ENCODE measurements at regions not wholly inside any gene's neighbourhood (a gene's known extent, or its start where the extent isn't known, plus 50 kb on each side); places are given as distances from the start of the nearest gene placed in this dataset.
A peak's percentile ranks its signal among the peaks of the same experiment; 100 is the strongest.

DNA sequence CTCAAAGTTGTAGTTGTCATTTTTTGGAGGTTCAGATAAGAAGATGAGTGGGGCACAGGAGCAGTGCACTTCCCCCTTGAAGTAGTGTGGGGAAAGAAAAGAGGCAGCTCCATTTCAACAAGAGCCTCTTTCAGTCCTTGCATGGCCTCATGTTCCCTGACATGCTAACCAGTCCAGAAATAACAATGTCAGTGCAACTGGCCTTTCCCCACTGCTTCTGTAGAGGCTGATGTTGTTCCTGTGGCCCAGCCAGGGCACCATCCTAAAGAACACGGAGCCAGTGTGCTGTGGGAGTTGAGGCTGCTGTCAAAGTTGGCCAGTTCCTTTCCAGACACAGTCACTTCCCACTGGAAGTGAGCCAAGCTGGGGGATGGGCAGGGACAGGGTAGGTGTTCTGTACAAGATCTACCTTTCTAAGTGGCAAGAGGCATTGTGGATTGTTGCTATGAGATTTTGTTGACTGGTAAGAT lies 77.7 kb upstream of the SLC38A2 start:
- WGBS, 2 donors: 0 to 3% methylated on average over 1 of the region's 1 CpG
- no peak overlapping the region for H3K4me3 ChIP-seq (ENCODE audit: low read length in 2 of 2)
- no peak overlapping the region for H3K27ac ChIP-seq (ENCODE audit: low read depth in 1 of 2, low read length in 2 of 2)

DNA sequence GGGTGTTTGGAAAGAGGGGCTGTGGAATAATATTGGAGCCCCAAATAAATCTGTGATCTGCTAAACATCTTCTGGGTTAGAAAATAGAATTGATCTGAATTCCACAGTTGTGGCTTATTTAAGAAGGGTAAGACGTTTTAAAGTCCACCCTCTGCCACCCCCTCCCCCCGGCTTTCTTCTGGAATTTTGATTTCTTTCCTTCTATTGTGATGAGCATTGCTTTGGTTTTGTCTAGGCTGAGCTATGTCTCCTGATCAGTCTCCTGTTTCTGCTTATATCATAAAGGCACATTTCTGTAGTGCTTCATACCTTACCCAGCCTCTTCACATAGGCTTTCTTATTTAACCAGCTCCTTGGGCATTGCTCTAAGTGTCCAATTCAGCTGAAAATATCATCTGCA lies 77.3 kb upstream of the SLC38A2 start:
- H3K4me3 ChIP-seq (ENCODE audit: low read length in 2 of 2): no peak overlapping the region
- no peaks in the 10 kb centered on the region for H3K27me3 ChIP-seq (ENCODE audit: control insufficient read depth in 1 of 2, insufficient read depth in 2 of 2, low read length in 1 of 2)
- no peak overlapping the region for H3K27ac ChIP-seq (ENCODE audit: low read depth in 1 of 2, low read length in 2 of 2)
- no peaks in the 10 kb centered on the region for H3K36me3 ChIP-seq (ENCODE audit: control insufficient read depth in 1 of 2, insufficient read depth in 2 of 2, low read length in 1 of 2)
- ATAC-seq (ENCODE audit: low FRiP score): no peak
- H3K9me3 ChIP-seq (ENCODE audit: control insufficient read depth, low read length): no peaks in the 10 kb centered on the region
- DNase-seq: no peak
- 80 to 81% methylated on average over 2 of the region's 2 CpGs for WGBS, 2 donors
- intact Hi-C loops (cut with DNase I): no loop called here
- peaks cover 0 to 4% of the 10 kb centered on the region in 2 donors for H3K4me1 ChIP-seq (ENCODE audit: control insufficient read depth in 1 of 2, insufficient read depth in 2 of 2, low read length in 2 of 2)

More for the DNA sequence above, 77.7 kb upstream of the SLC38A2 start:
- ATAC-seq (ENCODE audit: low FRiP score) (peak; percentile 85), DNase-seq (peak; percentile 86 to 88)
- intact Hi-C loops (cut with DNase I): no loop called here
- no peaks in the 10 kb centered on the region for H3K27me3 ChIP-seq (ENCODE audit: control insufficient read depth in 1 of 2, insufficient read depth in 2 of 2, low read length in 1 of 2)
- H3K36me3 ChIP-seq (ENCODE audit: control insufficient read depth in 1 of 2, insufficient read depth in 2 of 2, low read length in 1 of 2): no peaks in the 10 kb centered on the region
- H3K9me3 ChIP-seq (ENCODE audit: control insufficient read depth, low read length): no peaks in the 10 kb centered on the region
- H3K4me1 ChIP-seq (ENCODE audit: control insufficient read depth in 1 of 2, insufficient read depth in 2 of 2, low read length in 2 of 2): peaks cover 0 to 4% of the 10 kb centered on the region in 2 donors

DNA sequence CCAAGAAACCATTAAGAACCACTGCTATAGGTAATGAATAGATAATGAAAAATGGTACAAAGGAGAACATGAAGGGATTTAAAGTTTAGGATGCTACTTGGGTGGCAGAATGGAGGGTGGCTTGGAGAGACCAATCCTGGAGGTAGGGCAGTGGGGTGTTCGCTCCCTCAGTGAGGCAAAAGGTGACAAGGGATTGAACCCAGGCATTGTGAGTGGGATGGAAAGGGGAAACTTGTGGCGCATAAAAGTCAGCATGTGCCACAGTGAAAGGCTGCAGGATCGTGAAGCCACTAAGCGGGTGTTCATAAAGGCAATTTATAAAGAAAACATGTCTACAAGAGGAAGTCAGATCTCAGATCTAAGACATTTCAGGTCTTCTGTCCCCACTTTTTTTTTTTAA lies 76.7 kb upstream of the SLC38A2 start:
- no peaks in the 10 kb centered on the region for H3K9me3 ChIP-seq (ENCODE audit: control insufficient read depth, low read length)
- ATAC-seq (ENCODE audit: low FRiP score) (no peak), DNase-seq (no peak)
- 98 to 100% methylated on average over 4 of the region's 4 CpGs for WGBS, 2 donors
- H3K4me3 ChIP-seq (ENCODE audit: low read length in 2 of 2): no peak overlapping the region
- H3K27ac ChIP-seq (ENCODE audit: low read depth in 1 of 2, low read length in 2 of 2): no peak overlapping the region
- intact Hi-C loops (cut with DNase I): no loop called here
- H3K4me1 ChIP-seq (ENCODE audit: control insufficient read depth in 1 of 2, insufficient read depth in 2 of 2, low read length in 2 of 2): peaks cover 0 to 4% of the 10 kb centered on the region in 2 donors
- no peaks in the 10 kb centered on the region for H3K27me3 ChIP-seq (ENCODE audit: control insufficient read depth in 1 of 2, insufficient read depth in 2 of 2, low read length in 1 of 2)
- no peaks in the 10 kb centered on the region for H3K36me3 ChIP-seq (ENCODE audit: control insufficient read depth in 1 of 2, insufficient read depth in 2 of 2, low read length in 1 of 2)

DNA sequence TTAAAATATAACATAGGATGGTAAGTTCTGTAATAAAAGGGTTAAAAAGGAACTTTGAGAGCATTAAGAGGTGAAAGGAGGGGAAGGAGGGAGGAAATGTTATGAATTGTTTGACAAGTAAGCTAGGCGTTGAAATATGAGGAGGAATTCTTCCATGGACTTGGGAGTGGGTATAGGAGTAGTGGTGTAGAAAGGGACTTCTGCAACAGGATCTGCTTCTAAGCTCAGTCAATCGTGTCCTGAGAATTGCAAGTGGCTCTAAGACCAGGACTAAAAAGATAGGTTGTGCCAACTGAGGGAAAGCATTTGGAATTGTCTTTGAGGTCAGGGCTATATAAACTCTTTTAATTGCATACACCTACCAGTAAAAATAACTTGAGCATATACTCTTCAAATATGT lies 74.1 kb upstream of the SLC38A2 start:
- ATAC-seq (ENCODE audit: low FRiP score): no peak
- DNase-seq: no peak
- intact Hi-C loops (cut with DNase I): no loop called here
- no peak overlapping the region for H3K27ac ChIP-seq (ENCODE audit: low read depth in 1 of 2, low read length in 2 of 2)
- H3K27me3 ChIP-seq (ENCODE audit: control insufficient read depth in 1 of 2, insufficient read depth in 2 of 2, low read length in 1 of 2): no peaks in the 10 kb centered on the region
- H3K4me3 ChIP-seq (ENCODE audit: low read length in 2 of 2): no peak overlapping the region
- no peaks in the 10 kb centered on the region for H3K9me3 ChIP-seq (ENCODE audit: control insufficient read depth, low read length)
- peaks cover 0 to 4% of the 10 kb centered on the region in 2 donors for H3K4me1 ChIP-seq (ENCODE audit: control insufficient read depth in 1 of 2, insufficient read depth in 2 of 2, low read length in 2 of 2)
- WGBS, 2 donors: 76 to 83% methylated on average over 2 of the region's 2 CpGs
- H3K36me3 ChIP-seq (ENCODE audit: control insufficient read depth in 1 of 2, insufficient read depth in 2 of 2, low read length in 1 of 2): no peaks in the 10 kb centered on the region

DNA sequence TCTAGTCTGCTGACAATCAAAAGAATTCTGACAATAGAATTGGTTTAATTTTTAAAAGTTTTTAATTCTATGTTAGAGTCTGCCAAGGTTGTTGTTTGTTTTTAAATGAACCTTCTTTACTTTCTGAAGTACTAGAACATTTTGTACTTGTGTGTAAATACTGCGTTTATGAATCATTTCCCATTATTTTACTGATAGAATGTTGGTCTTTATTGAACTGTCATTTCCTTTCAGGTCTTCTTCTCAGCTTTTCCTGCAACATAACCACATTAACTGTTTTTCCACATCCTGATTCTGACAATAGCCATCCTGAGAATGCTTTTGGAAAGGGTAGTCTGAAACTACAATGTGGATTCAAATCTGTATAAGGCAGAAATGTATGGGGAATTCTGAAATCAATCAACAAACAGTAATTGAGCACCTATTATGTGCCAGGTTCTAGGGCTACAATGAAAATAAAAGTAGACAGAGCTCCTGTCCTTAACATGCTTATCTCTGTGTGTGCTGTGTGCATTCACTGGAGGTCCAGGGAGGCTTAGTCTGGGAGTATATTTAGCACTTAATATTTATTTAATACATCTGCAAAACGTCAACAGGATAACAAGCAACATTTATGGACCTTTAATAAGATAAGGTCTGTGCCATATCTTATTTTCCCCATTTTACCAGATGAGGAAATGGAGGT lies 73.1 kb upstream of the SLC38A2 start:
- no peak for ATAC-seq (ENCODE audit: low FRiP score)
- WGBS, 2 donors: 20 to 26% methylated on average over 2 of the region's 2 CpGs

DNA sequence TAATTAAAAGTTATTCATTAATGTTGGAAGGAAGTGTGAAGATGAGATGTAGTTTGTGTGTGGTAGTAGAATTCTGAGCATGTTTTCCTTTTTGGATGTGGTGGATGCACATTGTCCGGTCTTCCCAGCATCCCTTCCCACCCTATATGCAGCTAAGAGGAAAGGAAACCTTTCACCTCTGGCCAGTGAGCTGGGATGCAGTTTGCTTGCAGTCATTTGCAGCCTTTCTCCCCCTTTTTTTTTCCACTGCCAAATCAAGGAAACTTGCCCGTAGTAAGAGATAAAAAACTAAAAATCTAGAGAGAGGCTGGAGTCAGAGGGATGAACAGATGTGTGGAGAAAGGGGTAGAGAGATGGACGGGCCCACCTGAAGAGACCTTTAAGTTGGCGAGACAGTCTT lies 72.5 kb upstream of the SLC38A2 start:
- Histone ChIP-seq H3K4me3 (ENCODE audit: low read length in 2 of 2) (no peak overlapping the region), H3K4me1 (ENCODE audit: control insufficient read depth in 1 of 2, insufficient read depth in 2 of 2, low read length in 2 of 2) (peaks cover 0 to 4% of the 10 kb centered on the region in 2 donors), H3K27ac (ENCODE audit: low read depth in 1 of 2, low read length in 2 of 2) (no peak overlapping the region), H3K36me3 (ENCODE audit: control insufficient read depth in 1 of 2, insufficient read depth in 2 of 2, low read length in 1 of 2) (no peaks in the 10 kb centered on the region), H3K9me3 (ENCODE audit: control insufficient read depth, low read length) (no peaks in the 10 kb centered on the region), H3K27me3 (ENCODE audit: control insufficient read depth in 1 of 2, insufficient read depth in 2 of 2, low read length in 1 of 2) (no peaks in the 10 kb centered on the region)
- DNase-seq (no peak), ATAC-seq (ENCODE audit: low FRiP score) (no peak)
- intact Hi-C loops (cut with DNase I): no loop called here
- WGBS, 2 donors: 85 to 88% methylated on average over 4 of the region's 4 CpGs

More for the DNA sequence above, 73.1 kb upstream of the SLC38A2 start:
- intact Hi-C loops (cut with DNase I): no loop called here
- Histone ChIP-seq H3K9me3 (ENCODE audit: control insufficient read depth, low read length) (no peaks in the 10 kb centered on the region), H3K27ac (ENCODE audit: low read depth in 1 of 2, low read length in 2 of 2) (no peak overlapping the region), H3K27me3 (ENCODE audit: control insufficient read depth in 1 of 2, insufficient read depth in 2 of 2, low read length in 1 of 2) (no peaks in the 10 kb centered on the region), H3K4me1 (ENCODE audit: control insufficient read depth in 1 of 2, insufficient read depth in 2 of 2, low read length in 2 of 2) (peaks cover 0 to 4% of the 10 kb centered on the region in 2 donors), H3K36me3 (ENCODE audit: control insufficient read depth in 1 of 2, insufficient read depth in 2 of 2, low read length in 1 of 2) (no peaks in the 10 kb centered on the region), H3K4me3 (ENCODE audit: low read length in 2 of 2) (no peak overlapping the region)
- DNase-seq: no peak

DNA sequence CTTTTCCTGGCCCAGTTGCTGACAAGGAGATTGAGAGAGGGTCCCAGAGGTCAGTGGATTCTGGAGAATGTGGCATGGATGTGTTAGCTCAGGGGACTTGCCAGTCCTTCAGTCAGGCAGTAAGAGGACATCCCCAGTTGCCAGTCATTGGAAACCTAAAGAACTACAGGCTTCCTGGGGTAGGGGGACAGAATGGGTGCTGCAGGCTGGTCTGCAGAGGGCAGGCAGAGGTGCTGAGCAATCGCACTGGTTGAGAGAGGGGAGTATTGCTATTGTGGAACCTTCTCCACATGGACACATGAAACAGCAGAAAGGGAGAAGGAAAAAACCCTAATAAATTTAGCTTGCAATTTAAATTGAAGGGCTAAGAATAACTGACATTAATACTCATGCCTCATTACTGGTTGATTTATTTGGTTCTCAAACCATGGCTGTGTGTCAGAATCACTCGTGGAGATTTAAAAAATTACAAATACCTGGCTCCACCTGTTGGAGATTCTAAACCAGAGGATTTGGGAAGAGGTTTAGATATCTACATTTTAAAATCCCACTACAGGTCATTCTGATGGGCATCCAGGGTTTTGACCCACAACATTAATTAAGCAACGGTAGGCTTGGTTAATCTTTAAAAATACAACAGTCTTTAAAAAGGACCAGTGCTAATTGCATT lies 71.2 kb upstream of the SLC38A2 start:
- no peaks in the 10 kb centered on the region for H3K4me1 ChIP-seq (ENCODE audit: control insufficient read depth in 1 of 2, insufficient read depth in 2 of 2, low read length in 2 of 2)
- 81 to 84% methylated on average over 3 of the region's 3 CpGs for WGBS, 2 donors
- no peak overlapping the region for H3K27ac ChIP-seq (ENCODE audit: low read depth in 1 of 2, low read length in 2 of 2)
- no peak for ATAC-seq (ENCODE audit: low FRiP score)
- H3K27me3 ChIP-seq (ENCODE audit: control insufficient read depth in 1 of 2, insufficient read depth in 2 of 2, low read length in 1 of 2): no peaks in the 10 kb centered on the region
- intact Hi-C loops (cut with DNase I): no loop called here
- no peaks in the 10 kb centered on the region for H3K9me3 ChIP-seq (ENCODE audit: control insufficient read depth, low read length)
- DNase-seq: no peak
- H3K36me3 ChIP-seq (ENCODE audit: control insufficient read depth in 1 of 2, insufficient read depth in 2 of 2, low read length in 1 of 2): no peaks in the 10 kb centered on the region
- no peak overlapping the region for H3K4me3 ChIP-seq (ENCODE audit: low read length in 2 of 2)

DNA sequence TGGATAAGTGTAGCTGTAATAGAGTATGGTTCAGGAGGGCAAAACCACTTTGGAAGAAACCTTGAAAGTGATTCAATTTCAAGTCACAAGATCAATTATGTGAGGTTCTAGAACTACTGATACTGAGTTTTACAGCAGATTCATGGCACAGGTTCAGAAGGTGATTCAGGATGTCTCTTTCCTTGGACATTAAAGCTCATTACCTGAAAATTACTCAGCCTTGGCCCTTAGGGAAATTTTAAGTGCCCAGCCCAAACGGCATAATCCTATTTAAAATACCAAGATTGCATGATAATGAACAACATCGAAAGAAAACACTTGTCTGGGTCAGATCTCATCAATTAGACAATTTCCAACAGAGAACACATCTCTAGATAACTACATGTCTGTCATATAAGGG lies 70.2 kb upstream of the SLC38A2 start:
- H3K4me3 ChIP-seq (ENCODE audit: low read length in 2 of 2): no peak overlapping the region
- ATAC-seq (ENCODE audit: low FRiP score): no peak
- no peak overlapping the region for H3K27ac ChIP-seq (ENCODE audit: low read depth in 1 of 2, low read length in 2 of 2)
- DNase-seq: no peak
- WGBS, 2 donors: 93 to 96% methylated on average over 2 of the region's 2 CpGs
- H3K36me3 ChIP-seq (ENCODE audit: control insufficient read depth in 1 of 2, insufficient read depth in 2 of 2, low read length in 1 of 2): no peaks in the 10 kb centered on the region
- no peaks in the 10 kb centered on the region for H3K4me1 ChIP-seq (ENCODE audit: control insufficient read depth in 1 of 2, insufficient read depth in 2 of 2, low read length in 2 of 2)
- no peaks in the 10 kb centered on the region for H3K27me3 ChIP-seq (ENCODE audit: control insufficient read depth in 1 of 2, insufficient read depth in 2 of 2, low read length in 1 of 2)
- intact Hi-C loops (cut with DNase I): no loop called here
- H3K9me3 ChIP-seq (ENCODE audit: control insufficient read depth, low read length): no peaks in the 10 kb centered on the region

DNA sequence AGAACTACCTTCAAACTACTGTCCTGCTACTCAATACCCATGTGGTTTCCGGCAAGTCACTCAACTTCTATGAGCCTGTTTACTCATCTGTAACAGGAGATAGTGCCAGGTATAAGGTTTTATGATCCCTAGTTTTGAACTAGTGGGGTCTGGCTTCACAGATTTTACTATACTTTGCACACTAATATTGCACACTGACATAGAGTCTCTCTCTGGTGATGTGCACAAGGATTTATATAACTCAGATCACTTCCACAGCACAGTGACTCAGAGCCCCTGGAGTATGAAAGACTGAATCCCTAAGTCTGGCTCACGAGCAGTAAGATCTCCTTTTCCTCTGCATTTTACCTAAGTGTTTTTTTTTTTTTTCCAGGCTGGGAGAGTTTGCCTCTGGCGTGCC lies 69.7 kb upstream of the SLC38A2 start:
- no peak for ATAC-seq (ENCODE audit: low FRiP score)
- Histone ChIP-seq H3K4me1 (ENCODE audit: control insufficient read depth in 1 of 2, insufficient read depth in 2 of 2, low read length in 2 of 2) (no peaks in the 10 kb centered on the region), H3K9me3 (ENCODE audit: control insufficient read depth, low read length) (no peaks in the 10 kb centered on the region), H3K27ac (ENCODE audit: low read depth in 1 of 2, low read length in 2 of 2) (no peak overlapping the region), H3K4me3 (ENCODE audit: low read length in 2 of 2) (no peak overlapping the region), H3K27me3 (ENCODE audit: control insufficient read depth in 1 of 2, insufficient read depth in 2 of 2, low read length in 1 of 2) (no peaks in the 10 kb centered on the region), H3K36me3 (ENCODE audit: control insufficient read depth in 1 of 2, insufficient read depth in 2 of 2, low read length in 1 of 2) (no peaks in the 10 kb centered on the region)
- DNase-seq: no peak
- 92 to 97% methylated on average over 3 of the region's 3 CpGs for WGBS, 2 donors
- intact Hi-C loops (cut with DNase I): no loop called here

Data from aorta (tissue), 5 donors.